Daoy (cell line): ENCODE measurements at regions not wholly inside any gene's neighbourhood (a gene's known extent, or its start where the extent isn't known, plus 50 kb on each side); places are given as distances from the start of the nearest gene placed in this dataset.
"Not testable (repeated sequence)": the region's sequence is repeated elsewhere in the genome, so short reads cannot be mapped to it uniquely, and the experiment has no call there.

Experiments used
- DNase-seq: peaks from one replicate; pipeline ENCODE4 v3.0.0-alpha.2; 2015; ENCODE audit warnings: low read depth

DNA sequence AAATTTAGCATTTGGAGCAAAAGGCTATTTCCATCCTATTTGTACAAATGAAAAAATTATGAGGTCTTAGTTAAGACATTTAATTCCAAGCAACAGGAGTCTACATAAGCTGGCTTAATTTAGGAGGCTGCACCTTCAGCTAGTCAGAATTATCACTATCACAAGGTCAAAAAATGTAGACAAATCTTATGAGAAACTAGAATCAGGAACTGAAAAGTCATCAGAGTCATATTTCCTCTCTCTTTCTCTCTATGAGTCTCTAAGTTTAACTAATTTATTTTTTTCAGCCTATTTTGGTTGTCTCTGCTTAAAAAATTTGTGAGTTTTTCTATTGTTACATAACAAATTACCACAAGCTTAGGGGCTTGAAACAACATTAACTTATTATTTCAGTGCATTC lies 807.1 kb upstream of the PRMT6 start:
- DNase-seq = no peak

DNA sequence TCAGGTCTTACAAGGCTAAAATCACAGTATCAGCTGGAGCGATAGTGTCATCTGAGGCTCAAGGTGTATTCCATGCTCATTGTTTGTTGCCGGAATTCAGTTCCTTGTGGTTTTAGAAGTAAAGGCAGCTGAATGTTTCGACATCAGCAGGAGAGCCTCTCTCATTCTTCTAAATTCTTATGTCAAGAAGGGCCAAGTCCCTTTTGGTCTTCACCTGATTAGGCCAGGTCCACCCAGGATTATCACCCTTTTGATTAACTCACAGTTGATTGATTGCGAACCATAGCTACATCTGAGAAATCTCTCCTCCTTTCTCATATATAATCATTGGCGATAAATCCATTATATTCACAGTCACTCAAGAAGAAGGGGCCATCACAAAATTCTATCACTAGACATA lies 806.7 kb upstream of the PRMT6 start:
- DNase-seq = no peak

DNA sequence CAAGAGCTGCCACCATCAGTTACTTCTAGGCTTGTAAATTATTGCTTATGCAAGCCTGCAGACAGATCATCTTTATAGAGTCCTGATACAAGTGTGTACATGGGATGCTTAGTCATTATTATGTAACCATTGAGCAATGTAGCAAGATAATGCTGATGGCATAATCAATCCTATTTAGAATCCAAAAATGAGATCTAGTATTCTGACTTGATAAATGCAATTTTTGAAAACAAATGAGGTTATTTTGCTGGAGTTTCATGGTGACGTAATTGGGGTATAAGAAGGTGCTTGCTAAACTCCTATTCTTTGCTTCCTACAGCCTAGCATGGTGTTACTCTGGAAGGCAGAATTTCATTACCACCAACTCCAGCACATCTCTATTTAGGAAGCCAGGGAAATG lies 801.7 kb upstream of the PRMT6 start:
- no peak for DNase-seq

- peak; percentile 4 for DNase-seq
These were observed 789.7 kb upstream of the PRMT6 start for GRCh38 chr1:106266786-106267185.

GRCh38 chr1:106268070-106268469 lies 788.4 kb upstream of the PRMT6 start:
- DNase-seq = peak; percentile 13

DNA sequence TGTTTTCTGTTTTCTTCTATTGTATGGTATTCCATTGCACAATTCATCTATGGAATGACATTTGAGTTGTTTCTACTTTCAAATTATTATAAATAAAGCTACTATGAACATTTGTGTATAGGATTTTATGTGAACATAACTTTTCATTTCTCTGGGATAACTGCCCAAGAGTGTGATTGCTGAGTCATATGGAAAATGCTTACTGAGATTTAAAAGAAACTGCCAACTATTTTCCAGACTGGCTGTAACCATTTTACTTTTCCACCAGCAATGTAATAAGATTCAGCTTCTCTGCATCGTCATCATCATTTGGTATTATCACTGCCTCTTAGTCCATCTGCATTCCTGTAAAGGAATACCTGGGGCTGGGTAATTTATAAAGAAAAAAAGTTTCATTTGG lies 779.6 kb upstream of the PRMT6 start:
- DNase-seq = no peak

DNA sequence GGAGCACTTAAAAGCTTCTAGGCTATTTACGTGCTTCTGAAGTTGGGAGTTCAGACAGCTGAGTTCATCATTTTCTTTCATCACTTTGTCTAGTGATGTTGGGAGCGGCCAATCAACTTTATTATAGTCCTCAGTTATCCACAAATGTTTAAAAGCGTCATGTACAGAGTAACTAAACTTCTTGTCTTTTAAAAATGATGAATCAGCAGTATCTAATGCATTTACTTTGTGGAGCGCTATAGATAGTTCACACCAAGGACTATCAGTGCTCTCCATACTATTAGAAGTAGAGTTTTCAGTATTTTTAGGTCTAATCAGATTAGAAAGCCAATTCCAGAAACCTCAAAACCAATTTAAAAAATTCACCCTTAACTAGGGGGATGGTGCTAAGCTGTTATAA lies 778.7 kb upstream of the PRMT6 start:
- DNase-seq = no peak

DNA sequence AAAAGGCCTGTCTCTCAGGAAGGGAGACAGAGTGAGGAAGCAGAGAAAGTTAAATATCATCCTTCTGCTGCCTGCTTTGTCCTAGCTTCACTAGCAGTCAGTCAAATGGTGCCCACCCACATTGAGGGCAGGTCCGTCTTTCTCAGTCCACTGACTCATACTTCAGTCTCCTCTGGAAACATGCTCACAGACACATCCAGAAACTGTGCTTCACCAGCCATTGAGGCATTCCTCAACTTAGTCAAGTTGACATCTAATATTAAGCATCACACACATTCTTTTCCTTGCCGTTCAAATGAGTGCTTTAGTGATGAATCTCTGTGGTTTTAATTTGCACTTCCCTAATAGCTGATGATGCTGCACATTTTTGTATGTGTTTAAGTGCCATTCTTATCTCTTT lies 777.8 kb upstream of the PRMT6 start:
- DNase-seq = no peak

DNA sequence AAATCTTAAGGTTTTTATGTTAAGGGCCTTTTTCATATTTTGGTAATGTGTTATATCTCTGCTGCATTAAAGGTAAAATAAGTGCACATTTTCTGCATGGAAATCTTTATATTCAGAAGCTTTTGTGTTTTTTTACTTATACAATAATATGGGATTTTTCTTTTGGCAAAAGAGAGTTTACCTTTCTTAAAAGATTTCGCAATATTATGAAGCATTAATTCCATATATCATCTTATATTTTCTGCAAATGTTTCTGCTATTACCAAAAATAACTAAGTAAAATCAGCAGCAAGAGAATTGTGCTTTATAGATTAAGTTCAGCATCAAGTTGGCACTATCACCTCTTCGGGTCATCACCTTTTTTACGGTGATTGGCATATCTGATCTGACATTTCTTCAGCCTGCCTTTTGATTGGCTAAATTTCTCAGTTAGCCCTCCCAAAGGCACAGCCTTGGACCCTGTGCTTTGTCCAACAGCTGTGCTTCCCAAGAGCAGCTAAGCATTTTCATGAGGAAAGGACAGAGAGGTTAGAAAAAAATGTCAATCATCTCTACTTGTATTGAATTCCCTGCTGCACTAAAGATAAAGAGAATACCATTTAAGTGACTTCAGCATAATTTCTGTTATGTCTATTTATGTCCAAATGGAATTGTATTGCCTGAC lies 767.1 kb upstream of the PRMT6 start:
- DNase-seq = no peak

GRCh38 chr1:106290805-106291501 lies 765.5 kb upstream of the PRMT6 start:
- DNase-seq = no peak

- DNase-seq = no peak
These were observed 764.3 kb upstream of the PRMT6 start for GRCh38 chr1:106292130-106292529.

GRCh38 chr1:106296431-106296830 lies 760.0 kb upstream of the PRMT6 start:
- no peak for DNase-seq

DNA sequence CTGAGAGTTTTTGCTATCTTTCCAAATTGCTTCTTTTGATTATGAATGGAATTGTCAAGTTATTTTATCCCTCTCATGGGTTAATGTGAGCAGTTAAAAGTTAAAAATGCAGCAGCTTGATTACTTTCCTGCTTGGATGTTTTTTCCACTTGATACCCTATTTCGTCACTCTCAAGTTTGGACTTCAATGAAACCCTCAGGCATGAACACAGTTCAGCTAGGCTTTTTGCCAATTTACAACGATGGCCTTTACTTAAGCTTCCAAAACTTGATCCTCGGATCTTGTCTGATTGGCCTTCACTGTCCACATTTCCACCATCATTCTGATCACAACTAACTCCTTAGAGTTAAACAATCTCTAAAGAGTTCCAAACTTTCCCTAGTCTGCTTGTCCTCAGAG lies 752.4 kb upstream of the PRMT6 start:
- no peak for DNase-seq

GRCh38 chr1:106319612-106320011 lies 736.9 kb upstream of the PRMT6 start:
- no peak for DNase-seq

- no peak for DNase-seq
These were observed 730.9 kb upstream of the PRMT6 start for GRCh38 chr1:106325600-106325999.

- no peak for DNase-seq
These were observed 712.0 kb upstream of the PRMT6 start for GRCh38 chr1:106344494-106344893.

DNA sequence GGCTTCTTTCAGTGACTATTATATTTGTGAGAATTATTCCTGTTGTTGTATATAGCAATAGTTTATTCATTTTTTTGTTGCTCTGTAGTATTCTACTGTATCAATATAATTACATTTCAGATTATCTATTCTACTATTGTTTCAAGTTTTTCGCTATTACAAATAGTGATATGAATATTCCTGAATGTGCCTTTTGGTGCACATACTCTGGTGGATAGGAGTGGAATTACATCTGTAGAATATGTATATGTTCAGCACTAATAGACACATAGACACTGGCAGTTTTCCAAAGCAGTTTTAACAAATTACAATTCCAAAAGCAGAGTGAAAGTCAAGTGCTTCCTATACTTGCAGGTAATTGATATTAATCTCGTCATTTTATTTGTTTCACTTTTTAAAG lies 696.2 kb upstream of the PRMT6 start:
- no peak for DNase-seq

GRCh38 chr1:106366627-106367319 lies 689.7 kb upstream of the PRMT6 start:
- no peak for DNase-seq

DNA sequence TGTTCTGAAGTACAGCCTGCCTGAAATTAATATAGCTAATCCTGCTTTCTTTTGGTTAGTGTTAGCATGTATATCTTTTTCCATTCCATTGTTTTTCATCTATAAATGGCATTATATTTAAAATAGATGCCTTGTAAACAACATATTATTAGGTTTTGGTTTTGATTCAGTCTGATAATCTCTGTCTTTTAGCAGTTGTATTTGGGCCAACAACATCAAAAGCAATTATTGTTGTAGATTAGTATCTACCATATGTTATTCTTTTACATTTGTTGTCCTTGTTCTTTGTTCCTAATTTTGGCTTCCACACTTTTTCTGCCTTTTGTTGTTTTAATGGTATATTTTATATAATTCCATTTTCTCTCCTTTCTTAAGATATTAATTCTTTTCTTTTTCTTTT lies 678.2 kb upstream of the PRMT6 start:
- no peak for DNase-seq

DNA sequence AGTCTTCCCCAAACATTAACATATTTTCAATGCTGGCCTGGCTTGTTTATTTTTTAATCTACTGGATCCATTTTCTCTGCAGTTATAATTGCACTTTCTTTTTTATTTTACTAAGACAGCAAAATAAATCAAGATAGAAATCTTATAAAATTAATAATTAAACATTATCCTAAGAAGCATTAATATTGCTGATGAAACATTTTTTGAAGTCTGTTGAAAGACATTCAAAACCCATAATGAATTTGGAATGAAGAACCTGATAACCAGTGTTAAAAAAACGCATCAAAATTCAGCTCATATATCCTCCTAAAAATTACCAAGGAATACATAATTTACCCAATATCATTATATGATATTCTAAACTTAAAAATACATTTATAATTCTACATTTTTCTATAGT lies 675.7 kb upstream of the PRMT6 start:
- DNase-seq = no peak

DNA sequence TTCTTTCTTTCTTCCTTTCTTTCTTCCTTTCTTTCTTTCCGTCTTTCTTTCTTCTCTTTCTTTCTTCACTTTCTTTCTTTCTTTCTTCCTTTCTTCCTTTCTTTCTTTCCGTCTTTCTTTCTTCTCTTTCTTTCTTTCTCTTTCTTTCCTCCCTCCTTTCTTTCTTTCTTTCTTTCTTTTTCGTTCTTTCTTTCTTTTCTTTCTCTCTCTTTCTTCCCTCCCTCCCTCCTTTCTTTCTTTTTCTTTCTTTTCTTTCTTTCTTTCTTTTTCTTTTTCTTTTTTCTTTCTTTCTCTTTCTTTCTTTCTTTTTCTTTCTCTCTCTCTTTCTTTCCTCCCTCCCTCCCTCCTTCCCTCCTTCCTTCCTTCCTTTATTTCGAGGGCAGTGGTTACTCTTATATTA lies 667.3 kb upstream of the PRMT6 start:
- DNase-seq = not testable (repeated sequence)

- no peak for DNase-seq
These were observed 663.4 kb upstream of the PRMT6 start for GRCh38 chr1:106393046-106393445.

- no peak for DNase-seq
These were observed 660.5 kb upstream of the PRMT6 start for GRCh38 chr1:106396020-106396419.
